NT2/D1 (cell line): ENCODE measurements at regions not wholly inside any gene's neighbourhood (a gene's known extent, or its start where the extent isn't known, plus 50 kb on each side); places are given as distances from the start of the nearest gene placed in this dataset.
"Not testable (repeated sequence)": the region's sequence is repeated elsewhere in the genome, so short reads cannot be mapped to it uniquely, and the experiment has no call there.

Experiments
- DNase-seq: peaks from one replicate; pipeline ENCODE4 v3.0.0-alpha.2; 2011; ENCODE audit warnings: low read depth, low spot score
- H3K27me3 ChIP-seq: 2 replicates; pipeline ENCODE4 v1.6.0; 2011; ENCODE audit warnings: mild to moderate bottlenecking; ENCODE audit not compliant: insufficient read length, insufficient read depth
- H3K36me3 ChIP-seq: 2 replicates; pipeline ENCODE4 v1.6.1; 2011; ENCODE audit warnings: mild to moderate bottlenecking, low read length, mixed read lengths; ENCODE audit not compliant: insufficient read depth, insufficient read length
- H3K4me1 ChIP-seq: 2 replicates; pipeline ENCODE4 v1.5.1; 2011; ENCODE audit not compliant: insufficient read depth, insufficient read length
- H3K4me3 ChIP-seq: 2 replicates; pipeline ENCODE4 v1.5.1; 2011; ENCODE audit warnings: low read depth; ENCODE audit not compliant: insufficient read length
- H3K9ac ChIP-seq: 2 replicates; pipeline ENCODE4 v1.6.0; 2011; ENCODE audit warnings: low read depth; ENCODE audit not compliant: insufficient read length
- H3K9me3 ChIP-seq: 2 replicates; pipeline ENCODE4 v1.5.1; 2011; ENCODE audit warnings: mild to moderate bottlenecking, low read length; ENCODE audit not compliant: insufficient read depth
- SUZ12 ChIP-seq: IDR thresholded peaks from 2 replicates; pipeline ENCODE4 v1.6.1; 2011; ENCODE audit not compliant: insufficient read length, insufficient read depth; ENCODE audit errors: extremely low read depth
- YY1 ChIP-seq: IDR thresholded peaks from 2 replicates; pipeline ENCODE4 v1.6.1; 2011; ENCODE audit not compliant: insufficient read length, insufficient read depth
- ZNF274 ChIP-seq: IDR thresholded peaks from 2 replicates; pipeline ENCODE4 v1.6.1; 2011; ENCODE audit warnings: mild to moderate bottlenecking, low read depth, low read length

GRCh38 chr13:81577601-81578195, 1236.8 kb upstream of the SPRY2 start:
- no peaks in the 10 kb centered on the region for H3K27me3 ChIP-seq
- no peak overlapping the region for H3K4me3 ChIP-seq
- TF ChIP-seq ZNF274 (no peak), YY1 (no peak), SUZ12 (no peak)
- H3K9me3 ChIP-seq: no peaks in the 10 kb centered on the region
- H3K36me3 ChIP-seq: no peaks in the 10 kb centered on the region
- H3K9ac ChIP-seq: no peak overlapping the region
- H3K4me1 ChIP-seq: no peaks in the 10 kb centered on the region
- DNase-seq: peak; percentile 5

- Histone ChIP-seq H3K4me1 (no peaks in the 10 kb centered on the region), H3K4me3 (no peak overlapping the region), H3K9me3 (no peaks in the 10 kb centered on the region), H3K27me3 (no peaks in the 10 kb centered on the region), H3K9ac (no peak overlapping the region), H3K36me3 (no peaks in the 10 kb centered on the region)
- no peak for DNase-seq
- TF ChIP-seq SUZ12 (no peak), ZNF274 (no peak), YY1 (no peak)
Observed at GRCh38 chr13:81568824-81569223, 1227.9 kb upstream of the SPRY2 start.

GRCh38 chr13:81565849-81566248, 1224.9 kb upstream of the SPRY2 start:
- no peaks in the 10 kb centered on the region for H3K27me3 ChIP-seq
- no peak for DNase-seq
- no peak overlapping the region for H3K9ac ChIP-seq
- H3K9me3 ChIP-seq: no peaks in the 10 kb centered on the region
- H3K36me3 ChIP-seq: no peaks in the 10 kb centered on the region
- TF ChIP-seq YY1 (no peak), SUZ12 (no peak), ZNF274 (no peak)
- no peaks in the 10 kb centered on the region for H3K4me1 ChIP-seq
- H3K4me3 ChIP-seq: no peak overlapping the region

GRCh38 chr13:81563091-81563490, 1222.2 kb upstream of the SPRY2 start:
- Histone ChIP-seq H3K4me3 (no peak overlapping the region), H3K9ac (no peak overlapping the region), H3K4me1 (no peaks in the 10 kb centered on the region), H3K27me3 (no peaks in the 10 kb centered on the region), H3K9me3 (no peaks in the 10 kb centered on the region), H3K36me3 (no peaks in the 10 kb centered on the region)
- DNase-seq: no peak
- no peak for TF ChIP-seq ZNF274
- no peak for TF ChIP-seq YY1
- TF ChIP-seq SUZ12: no peak

- TF ChIP-seq YY1 (no peak), ZNF274 (no peak), SUZ12 (no peak)
- H3K27me3 ChIP-seq: no peaks in the 10 kb centered on the region
- no peak overlapping the region for H3K9ac ChIP-seq
- no peak overlapping the region for H3K4me3 ChIP-seq
- no peaks in the 10 kb centered on the region for H3K9me3 ChIP-seq
- DNase-seq: no peak
- H3K4me1 ChIP-seq: no peaks in the 10 kb centered on the region
- H3K36me3 ChIP-seq: no peaks in the 10 kb centered on the region
Observed at GRCh38 chr13:81562598-81562997, 1221.7 kb upstream of the SPRY2 start.

GRCh38 chr13:81551036-81551435, 1210.1 kb upstream of the SPRY2 start:
- no peaks in the 10 kb centered on the region for H3K27me3 ChIP-seq
- H3K9me3 ChIP-seq: peaks cover 11% of the 10 kb centered on the region; the same call in 1 of the 2 replicates
- H3K36me3 ChIP-seq: no peaks in the 10 kb centered on the region
- H3K4me1 ChIP-seq: no peaks in the 10 kb centered on the region
- TF ChIP-seq ZNF274: no peak
- no peak for TF ChIP-seq SUZ12
- TF ChIP-seq YY1: no peak
- H3K4me3 ChIP-seq: no peak overlapping the region
- H3K9ac ChIP-seq: no peak overlapping the region
- no peak for DNase-seq

GRCh38 chr13:81546294-81546693, 1205.4 kb upstream of the SPRY2 start:
- H3K4me3 ChIP-seq, H3K36me3 ChIP-seq, H3K9ac ChIP-seq: not testable (repeated sequence)

GRCh38 chr13:81540777-81541176, 1199.9 kb upstream of the SPRY2 start:
- Histone ChIP-seq H3K4me1 (no peaks in the 10 kb centered on the region), H3K4me3 (no peak overlapping the region), H3K9me3 (peaks cover 4% of the 10 kb centered on the region; the same call in 1 of the 2 replicates), H3K36me3 (no peaks in the 10 kb centered on the region), H3K27me3 (no peaks in the 10 kb centered on the region), H3K9ac (no peak overlapping the region)
- TF ChIP-seq YY1 (no peak), ZNF274 (no peak), SUZ12 (no peak)
- DNase-seq: no peak

More at GRCh38 chr13:81546294-81546693, 1205.4 kb upstream of the SPRY2 start:
- not testable (repeated sequence) for H3K4me1 ChIP-seq, H3K27me3 ChIP-seq, DNase-seq
- peaks cover 18% of the 10 kb centered on the region; the same call in 1 of the 2 replicates for H3K9me3 ChIP-seq
